ENCODE measurements at regions not wholly inside any gene's neighbourhood (a gene's known extent, or its start where the extent isn't known, plus 50 kb on each side); places are given as distances from the start of the nearest gene placed in this dataset.

GRCh38 chr5:26323794-26324193, 714.6 kb downstream of the CDH9 start:
- Histone ChIP-seq H3K27me3 (replicated peaks in 1 of 2; ENCODE audit: control insufficient read depth in 2 of 2, insufficient read depth in 2 of 2, low read length in 1 of 2) (no peaks in the 10 kb centered on the region), H4K20me1 (ENCODE audit: control insufficient read depth, insufficient read depth) (no peaks in the 10 kb centered on the region), H3K4me3 (no peak overlapping the region), H3K9ac (ENCODE audit: control insufficient read depth, insufficient read depth, low read length) (no peak overlapping the region), H3K36me3 (ENCODE audit: control insufficient read depth in 2 of 2, insufficient read depth in 2 of 2, low read length in 1 of 2) (no peaks in the 10 kb centered on the region), H3K4me2 (ENCODE audit: control insufficient read depth, insufficient read depth) (no peak overlapping the region), H2AFZ (ENCODE audit: control insufficient read depth, low read depth, low read length) (no peak overlapping the region), H3K9me3 (replicated peaks; ENCODE audit: control insufficient read depth, insufficient read depth, low read length) (no peaks in the 10 kb centered on the region), H3K79me2 (ENCODE audit: control insufficient read depth, insufficient read depth, low read length) (no peaks in the 10 kb centered on the region), H3K4me1 (ENCODE audit: control insufficient read depth, insufficient read depth, low read length) (no peaks in the 10 kb centered on the region), H3K27ac (ENCODE audit: control insufficient read depth, insufficient read depth) (no peak overlapping the region)
- BruUV-seq (replicated peaks) = no TSS peak
- no peak for ATAC-seq
- intact Hi-C loops (cut with micrococcal nuclease; ENCODE audit: unreplicated experiment) (no loop called here), in situ Hi-C loops (cut with MboI) (no loop called here)
- SMC1A ChIA-PET (ENCODE audit: uncharacterized antibody, unreplicated experiment) = no interaction called here
- no peak for DNase-seq (ENCODE audit: low read depth, low spot score)
- RAD21 ChIA-PET (ENCODE audit: unreplicated experiment) = no interaction called here
- no peak for FAIRE-seq
- POLR2A ChIA-PET = no interaction called here
- TF ChIP-seq ZNF24 (IDR thresholded peaks at IDR 0.05) (no peak), SRF (IDR thresholded peaks at IDR 0.05; ENCODE audit: low read depth in 2 of 2, low read length in 2 of 2) (no peak), IRF5 (IDR thresholded peaks at IDR 0.05; ENCODE audit: borderline replicate concordance) (no peak), HCFC1 (IDR thresholded peaks at IDR 0.05; ENCODE audit: low read length) (no peak), NR2F1 (conservative IDR thresholded peaks at IDR 0.05) (no peak), RCOR1 (conservative IDR thresholded peaks at IDR 0.05; ENCODE audit: low read depth, low read length) (no peak), PBX3 (IDR thresholded peaks at IDR 0.05; ENCODE audit: insufficient replicate concordance, low read depth, low read length) (no peak), ETV6 (conservative IDR thresholded peaks at IDR 0.05 in 1 of 2, IDR thresholded peaks at IDR 0.05 in 1 of 2; ENCODE audit: borderline replicate concordance in 1 of 2, low read depth in 1 of 2) (no peak), RUNX3 (IDR thresholded peaks at IDR 0.05; ENCODE audit: low read length) (no peak), RELB (IDR thresholded peaks at IDR 0.05; ENCODE audit: low read depth) (no peak), PAX5 (IDR thresholded peaks at IDR 0.05; ENCODE audit: borderline replicate concordance, low read depth, low read length) (no peak)
- CTCF ChIA-PET = no interaction called here
- WGBS (ENCODE audit: insufficient coverage, insufficient replicate concordance, low lambda C conversion rate, missing lambda C conversion rate) = 51% methylated on average over 13 of the region's 13 CpGs
